Mesothelial cell of epicardium (in vitro differentiated cells): ENCODE measurements at regions not wholly inside any gene's neighbourhood (a gene's known extent, or its start where the extent isn't known, plus 50 kb on each side); places are given as distances from the start of the nearest gene placed in this dataset.

Experiments used
- DNase-seq, 2 experiments: peaks; one replicate each; pipeline ENCODE4 v3.0.0; 2021; ENCODE audit warnings: low spot score in 2 of 2; ENCODE audit not compliant: unreplicated experiment in 2 of 2
- H3K27ac Mint-ChIP-seq: 2 replicates; pipeline ENCODE4 v1.8.0; 2021; ENCODE audit warnings: mixed read lengths
- H3K27me3 Mint-ChIP-seq: 2 replicates; pipeline ENCODE4 v1.8.0; 2021; ENCODE audit warnings: low read depth, mixed read lengths
- H3K36me3 Mint-ChIP-seq: 2 replicates; pipeline ENCODE4 v1.8.0; 2021; ENCODE audit warnings: mixed read lengths
- H3K4me1 Mint-ChIP-seq: 2 replicates; pipeline ENCODE4 v1.8.0; 2021; ENCODE audit warnings: mixed read lengths
- H3K4me3 Mint-ChIP-seq: 2 replicates; pipeline ENCODE4 v1.8.0; 2021; ENCODE audit warnings: mild to moderate bottlenecking, moderate library complexity, mixed read lengths
- H3K9me3 Mint-ChIP-seq: 2 replicates; pipeline ENCODE4 v1.8.0; 2021; ENCODE audit warnings: mixed read lengths
- TF ChIP-seq, protein P1 (sequence below): fragments of 200-600 bp; sonication (generic); IDR thresholded peaks from one replicate; pipeline ENCODE4 v1.5.0; 2021; ENCODE audit warnings: antibody characterized with exemption; ENCODE audit not compliant: unreplicated experiment

DNA sequence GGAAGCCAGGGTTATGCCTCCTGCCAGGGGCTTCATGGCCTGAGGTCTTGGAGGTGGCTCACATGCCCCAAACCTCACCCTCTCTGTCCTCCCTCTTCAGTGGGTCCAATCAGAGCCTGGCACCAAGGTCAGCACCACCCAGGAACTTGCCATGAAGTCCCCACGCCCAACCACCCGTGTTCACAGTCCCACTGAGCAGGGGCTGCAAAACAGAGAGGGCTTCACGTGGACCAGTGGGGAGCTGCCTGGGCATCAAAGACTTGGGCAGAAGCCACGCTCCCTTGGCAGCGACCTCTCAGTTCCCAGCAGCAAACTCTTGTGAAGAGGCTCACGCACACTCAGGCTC, 425.8 kb upstream of the B3GAT1 start:
- no peak overlapping the region for H3K4me3 Mint-ChIP-seq
- peaks cover 27% of the 10 kb centered on the region for H3K27me3 Mint-ChIP-seq
- H3K36me3 Mint-ChIP-seq = no peaks in the 10 kb centered on the region
- H3K27ac Mint-ChIP-seq = no peak overlapping the region
- TF ChIP-seq, protein P1, sequence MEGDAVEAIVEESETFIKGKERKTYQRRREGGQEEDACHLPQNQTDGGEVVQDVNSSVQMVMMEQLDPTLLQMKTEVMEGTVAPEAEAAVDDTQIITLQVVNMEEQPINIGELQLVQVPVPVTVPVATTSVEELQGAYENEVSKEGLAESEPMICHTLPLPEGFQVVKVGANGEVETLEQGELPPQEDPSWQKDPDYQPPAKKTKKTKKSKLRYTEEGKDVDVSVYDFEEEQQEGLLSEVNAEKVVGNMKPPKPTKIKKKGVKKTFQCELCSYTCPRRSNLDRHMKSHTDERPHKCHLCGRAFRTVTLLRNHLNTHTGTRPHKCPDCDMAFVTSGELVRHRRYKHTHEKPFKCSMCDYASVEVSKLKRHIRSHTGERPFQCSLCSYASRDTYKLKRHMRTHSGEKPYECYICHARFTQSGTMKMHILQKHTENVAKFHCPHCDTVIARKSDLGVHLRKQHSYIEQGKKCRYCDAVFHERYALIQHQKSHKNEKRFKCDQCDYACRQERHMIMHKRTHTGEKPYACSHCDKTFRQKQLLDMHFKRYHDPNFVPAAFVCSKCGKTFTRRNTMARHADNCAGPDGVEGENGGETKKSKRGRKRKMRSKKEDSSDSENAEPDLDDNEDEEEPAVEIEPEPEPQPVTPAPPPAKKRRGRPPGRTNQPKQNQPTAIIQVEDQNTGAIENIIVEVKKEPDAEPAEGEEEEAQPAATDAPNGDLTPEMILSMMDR = no peak
- H3K9me3 Mint-ChIP-seq = peaks cover 14% of the 10 kb centered on the region
- DNase-seq = peak in 1 of 2 experiments; percentile 25
- no peaks in the 10 kb centered on the region for H3K4me1 Mint-ChIP-seq

DNA sequence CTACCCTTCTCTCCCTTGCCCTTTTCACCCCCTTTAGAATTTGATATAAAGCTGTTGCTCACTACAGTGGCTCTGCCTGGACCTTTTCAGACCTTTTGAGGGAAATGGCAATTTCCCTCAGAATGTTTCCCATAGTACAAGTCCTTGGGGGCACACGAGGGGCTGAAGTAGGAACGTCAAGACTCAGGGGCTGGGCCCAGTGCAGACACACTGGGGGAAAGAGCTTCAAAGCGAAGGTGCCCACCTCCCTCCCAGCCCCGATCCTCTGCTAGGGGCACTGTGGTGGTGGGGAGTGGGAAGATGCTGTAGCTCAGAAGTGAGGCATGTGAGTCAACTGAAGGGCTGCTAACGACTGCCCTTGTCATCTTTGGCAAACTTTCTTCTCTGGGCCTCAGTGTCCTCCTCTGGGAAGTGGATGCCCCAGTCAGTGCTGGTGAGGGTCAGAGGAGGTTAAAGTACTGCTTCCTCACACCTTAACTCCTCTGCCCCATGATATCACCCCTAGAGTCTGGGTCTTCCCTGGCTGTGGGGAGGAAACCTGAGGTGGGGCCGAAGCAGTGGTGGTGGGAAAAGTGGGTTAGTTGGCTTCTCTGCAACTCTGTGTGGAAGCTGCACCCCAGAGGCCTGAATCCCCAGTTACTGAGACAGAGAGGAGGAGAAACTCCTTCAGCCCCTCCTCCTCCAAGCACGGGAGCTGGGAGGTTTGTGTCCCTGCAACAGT, 425.3 kb upstream of the B3GAT1 start:
- Mint-ChIP-seq H3K4me1 (no peaks in the 10 kb centered on the region), H3K27ac (no peak overlapping the region), H3K4me3 (no peak overlapping the region), H3K27me3 (peaks cover 22% of the 10 kb centered on the region), H3K36me3 (no peaks in the 10 kb centered on the region), H3K9me3 (peaks cover 18% of the 10 kb centered on the region)
- DNase-seq = peak in 1 of 2 experiments; percentile 16
- TF ChIP-seq, protein P1 = no peak

DNA sequence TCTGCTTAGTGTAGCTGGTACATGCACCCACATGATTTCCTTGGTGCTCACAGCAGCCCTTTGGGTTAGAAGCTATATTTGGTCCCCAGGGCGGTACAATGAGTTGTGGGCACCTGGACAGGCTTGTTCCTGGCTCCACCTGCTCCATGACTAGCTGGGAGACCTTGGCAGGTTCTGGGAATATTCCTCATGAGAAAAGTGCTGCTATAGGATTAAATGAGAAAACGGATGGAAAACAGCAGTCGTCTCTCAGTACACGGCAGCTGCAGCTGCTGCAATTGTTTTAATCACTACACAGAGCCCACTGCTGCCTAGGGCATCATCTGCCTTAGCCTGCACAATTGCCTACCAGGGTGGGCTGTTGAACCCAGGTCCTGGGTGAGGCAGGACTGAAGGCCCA, 424.5 kb upstream of the B3GAT1 start:
- Mint-ChIP-seq H3K36me3 (no peaks in the 10 kb centered on the region), H3K27me3 (peaks cover 15% of the 10 kb centered on the region), H3K4me1 (no peaks in the 10 kb centered on the region), H3K27ac (no peak overlapping the region), H3K9me3 (peaks cover 24% of the 10 kb centered on the region), H3K4me3 (no peak overlapping the region)
- TF ChIP-seq, protein P1 = no peak
- DNase-seq = peak in 1 of 2 experiments; percentile 29

DNA sequence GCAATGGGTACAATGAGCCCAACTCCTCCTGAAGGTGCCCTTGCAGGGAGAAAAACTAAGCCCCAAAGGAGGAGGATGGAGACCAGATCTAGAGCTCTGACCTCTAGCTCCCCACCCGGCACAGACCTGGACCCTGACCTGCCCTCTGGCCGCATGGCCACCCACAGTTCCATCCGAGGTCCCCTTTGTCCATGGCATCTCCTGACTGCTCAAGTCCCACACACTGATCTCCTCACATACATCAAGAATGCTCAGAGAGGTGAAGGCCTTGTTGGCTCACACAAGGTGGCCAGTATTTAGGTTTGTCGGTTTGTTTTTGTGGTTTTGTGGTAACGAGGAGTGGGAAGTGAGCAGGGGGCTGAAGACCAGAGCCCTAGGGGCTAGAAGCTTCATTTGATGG, 423.5 kb upstream of the B3GAT1 start:
- DNase-seq = peak in 1 of 2 experiments; percentile 14
- Mint-ChIP-seq H3K4me3 (no peak overlapping the region), H3K4me1 (no peaks in the 10 kb centered on the region), H3K36me3 (no peaks in the 10 kb centered on the region), H3K27me3 (peaks cover 8% of the 10 kb centered on the region), H3K9me3 (peaks cover 33% of the 10 kb centered on the region), H3K27ac (no peak overlapping the region)
- TF ChIP-seq, protein P1 = no peak

DNA sequence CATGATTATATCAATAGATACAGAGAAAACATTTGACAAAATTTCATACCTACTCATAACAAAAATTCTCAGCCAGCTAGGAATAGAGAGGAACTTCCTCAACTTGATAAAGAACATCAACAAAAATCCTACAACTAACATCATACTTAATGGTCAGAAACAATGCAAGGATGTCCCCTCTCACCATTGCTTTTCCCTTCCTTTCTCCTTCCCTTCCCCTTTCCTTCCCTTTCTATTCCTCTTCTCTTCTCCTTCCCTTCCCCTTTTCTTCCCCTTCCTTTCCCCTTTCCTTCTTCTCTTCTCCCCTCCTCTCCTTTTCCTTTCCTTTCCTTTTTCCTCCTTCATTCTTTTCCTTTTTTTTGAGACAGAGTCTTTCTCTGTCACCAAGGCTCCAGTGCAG, 418.3 kb upstream of the B3GAT1 start:
- no peaks in the 10 kb centered on the region for H3K4me1 Mint-ChIP-seq
- H3K27ac Mint-ChIP-seq = no peak overlapping the region
- H3K9me3 Mint-ChIP-seq = peaks cover 47% of the 10 kb centered on the region
- DNase-seq = no peak
- H3K4me3 Mint-ChIP-seq = no peak overlapping the region
- no peaks in the 10 kb centered on the region for H3K27me3 Mint-ChIP-seq
- H3K36me3 Mint-ChIP-seq = no peaks in the 10 kb centered on the region
- TF ChIP-seq, protein P1 = no peak
